ENCODE measurements at regions not wholly inside any gene's neighbourhood (a gene's known extent, or its start where the extent isn't known, plus 50 kb on each side); places are given as distances from the start of the nearest gene placed in this dataset.

DNA sequence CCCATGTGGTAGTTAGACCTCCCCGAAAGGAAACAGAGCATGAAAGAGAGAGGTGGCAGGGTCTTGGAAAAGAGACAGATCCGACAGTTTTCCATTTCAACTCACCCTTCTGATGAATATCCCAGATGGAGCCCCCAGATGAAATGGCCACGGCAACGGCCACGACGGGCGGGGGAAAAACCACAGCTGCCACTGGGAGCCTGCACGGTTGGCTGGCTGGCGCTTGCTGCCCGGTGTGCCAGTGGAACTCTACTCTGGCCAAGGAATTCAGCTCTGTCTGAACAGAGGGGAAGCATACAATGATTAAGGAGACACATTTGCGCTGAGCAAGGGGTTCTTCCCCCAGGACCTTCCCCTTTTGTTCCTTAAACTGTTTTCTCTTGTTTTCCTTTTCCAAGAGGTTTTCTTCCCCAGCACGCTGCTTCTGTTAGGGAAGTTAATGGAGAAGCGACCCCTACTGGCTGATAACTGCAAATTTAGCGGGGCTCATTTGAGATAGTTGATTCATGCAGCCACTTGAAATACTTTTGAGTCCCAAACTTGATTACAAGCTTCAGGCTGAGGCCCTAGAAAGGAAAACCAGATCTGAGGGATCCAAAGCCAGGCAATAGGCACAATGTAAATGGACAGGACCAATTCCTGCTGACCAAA is 1122.5 kb downstream of the NCAM2 start:
- H3K27me3 ChIP-seq (ENCODE audit: insufficient read depth): no peaks in the 10 kb centered on the region
- ChIA-PET CTCF (interaction anchor here (1.3 kb wide), 1 partner anchor 738 kb away, joined by 3 read pairs; no protein-coding TSS in a partner anchor), POLR2A (no interaction called here)
- no peak overlapping the region for H3K4me2 ChIP-seq
- H3K27ac ChIP-seq (ENCODE audit: low read depth in 2 of 2, low read length in 1 of 2): no peak overlapping the region
- H3K36me3 ChIP-seq (replicated peaks in 1 of 2; ENCODE audit: control insufficient read depth in 1 of 2, insufficient read depth in 2 of 2, low read length in 1 of 2): no peaks in the 10 kb centered on the region
- H3K9ac ChIP-seq: no peak overlapping the region
- H3K4me1 ChIP-seq (ENCODE audit: control insufficient read depth in 1 of 2, insufficient read depth in 2 of 2, low read depth in 1 of 2, low read length in 1 of 2): no peaks in the 10 kb centered on the region
- H4K20me1 ChIP-seq (ENCODE audit: insufficient read depth): no peaks in the 10 kb centered on the region
- no peak for DNase-seq
- H3K79me2 ChIP-seq (ENCODE audit: insufficient read depth): no peaks in the 10 kb centered on the region
- no peaks in the 10 kb centered on the region for H3K9me3 ChIP-seq
- 67% methylated on average over 10 of the region's 14 CpGs for WGBS (ENCODE audit: low lambda C conversion rate)
- H3F3A ChIP-seq (replicated peaks; ENCODE audit: insufficient read depth): no peaks in the 10 kb centered on the region
- no peak overlapping the region for H2AFZ ChIP-seq (ENCODE audit: low read depth)
- no peak overlapping the region for H3K4me3 ChIP-seq (ENCODE audit: low read depth in 2 of 2, low read length in 1 of 2)
- H3K9me2 ChIP-seq: no peaks in the 10 kb centered on the region
- TF ChIP-seq, protein P1, sequence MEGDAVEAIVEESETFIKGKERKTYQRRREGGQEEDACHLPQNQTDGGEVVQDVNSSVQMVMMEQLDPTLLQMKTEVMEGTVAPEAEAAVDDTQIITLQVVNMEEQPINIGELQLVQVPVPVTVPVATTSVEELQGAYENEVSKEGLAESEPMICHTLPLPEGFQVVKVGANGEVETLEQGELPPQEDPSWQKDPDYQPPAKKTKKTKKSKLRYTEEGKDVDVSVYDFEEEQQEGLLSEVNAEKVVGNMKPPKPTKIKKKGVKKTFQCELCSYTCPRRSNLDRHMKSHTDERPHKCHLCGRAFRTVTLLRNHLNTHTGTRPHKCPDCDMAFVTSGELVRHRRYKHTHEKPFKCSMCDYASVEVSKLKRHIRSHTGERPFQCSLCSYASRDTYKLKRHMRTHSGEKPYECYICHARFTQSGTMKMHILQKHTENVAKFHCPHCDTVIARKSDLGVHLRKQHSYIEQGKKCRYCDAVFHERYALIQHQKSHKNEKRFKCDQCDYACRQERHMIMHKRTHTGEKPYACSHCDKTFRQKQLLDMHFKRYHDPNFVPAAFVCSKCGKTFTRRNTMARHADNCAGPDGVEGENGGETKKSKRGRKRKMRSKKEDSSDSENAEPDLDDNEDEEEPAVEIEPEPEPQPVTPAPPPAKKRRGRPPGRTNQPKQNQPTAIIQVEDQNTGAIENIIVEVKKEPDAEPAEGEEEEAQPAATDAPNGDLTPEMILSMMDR (IDR thresholded peaks at IDR 0.05): peak; percentile 51
- peak; percentile 13; the same call in 1 of the 2 replicates for TF ChIP-seq RAD21 (IDR thresholded peaks at IDR 0.05; ENCODE audit: low read length)
- no peak for TF ChIP-seq RXRA (IDR thresholded peaks at IDR 0.05; ENCODE audit: borderline replicate concordance, low read depth)

- WGBS (ENCODE audit: low lambda C conversion rate): 66% methylated on average over 2 of the region's 2 CpGs
- Histone ChIP-seq H3K9me3 (no peaks in the 10 kb centered on the region; the same call in 1 of the 2 replicates), H3K27ac (ENCODE audit: low read depth in 2 of 2, low read length in 1 of 2) (no peak overlapping the region), H3K36me3 (replicated peaks in 1 of 2; ENCODE audit: control insufficient read depth in 1 of 2, insufficient read depth in 2 of 2, low read length in 1 of 2) (no peaks in the 10 kb centered on the region), H3F3A (replicated peaks; ENCODE audit: insufficient read depth) (no peaks in the 10 kb centered on the region), H3K4me2 (no peak overlapping the region), H2AFZ (ENCODE audit: low read depth) (no peak overlapping the region), H3K9ac (no peak overlapping the region), H3K79me2 (ENCODE audit: insufficient read depth) (no peaks in the 10 kb centered on the region), H3K4me1 (ENCODE audit: control insufficient read depth in 1 of 2, insufficient read depth in 2 of 2, low read depth in 1 of 2, low read length in 1 of 2) (no peaks in the 10 kb centered on the region), H3K4me3 (ENCODE audit: low read depth in 2 of 2, low read length in 1 of 2) (no peak overlapping the region), H4K20me1 (ENCODE audit: insufficient read depth) (no peaks in the 10 kb centered on the region), H3K27me3 (ENCODE audit: insufficient read depth) (no peaks in the 10 kb centered on the region), H3K9me2 (no peaks in the 10 kb centered on the region)
- DNase-seq: no peak
- TF ChIP-seq, protein P2, sequence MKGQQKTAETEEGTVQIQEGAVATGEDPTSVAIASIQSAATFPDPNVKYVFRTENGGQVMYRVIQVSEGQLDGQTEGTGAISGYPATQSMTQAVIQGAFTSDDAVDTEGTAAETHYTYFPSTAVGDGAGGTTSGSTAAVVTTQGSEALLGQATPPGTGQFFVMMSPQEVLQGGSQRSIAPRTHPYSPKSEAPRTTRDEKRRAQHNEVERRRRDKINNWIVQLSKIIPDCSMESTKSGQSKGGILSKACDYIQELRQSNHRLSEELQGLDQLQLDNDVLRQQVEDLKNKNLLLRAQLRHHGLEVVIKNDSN (IDR thresholded peaks at IDR 0.05; ENCODE audit: borderline replicate concordance, low read depth): no peak
- TF ChIP-seq RCOR1 (IDR thresholded peaks at IDR 0.05; ENCODE audit: low read length) (no peak), YY1 (IDR thresholded peaks at IDR 0.05; ENCODE audit: low read depth) (no peak), TAF1 (IDR thresholded peaks at IDR 0.05; ENCODE audit: borderline replicate concordance, low read depth, low read length) (no peak), IRF3 (IDR thresholded peaks at IDR 0.05; ENCODE audit: low read depth, low read length) (no peak), FOSL2 (IDR thresholded peaks at IDR 0.05; ENCODE audit: borderline replicate concordance, low read depth) (no peak), MEF2A (IDR thresholded peaks at IDR 0.05; ENCODE audit: borderline replicate concordance, low read depth) (no peak), RAD21 (IDR thresholded peaks at IDR 0.05; ENCODE audit: low read length) (no peak), FOXJ3 (CRISPR knock-in tag; IDR thresholded peaks at IDR 0.05) (no peak), EZH2phosphoT487 (IDR thresholded peaks at IDR 0.05; ENCODE audit: borderline replicate concordance, low read depth) (no peak), NFIC (IDR thresholded peaks at IDR 0.05; ENCODE audit: borderline replicate concordance) (no peak)
- TF ChIP-seq, protein P3, sequence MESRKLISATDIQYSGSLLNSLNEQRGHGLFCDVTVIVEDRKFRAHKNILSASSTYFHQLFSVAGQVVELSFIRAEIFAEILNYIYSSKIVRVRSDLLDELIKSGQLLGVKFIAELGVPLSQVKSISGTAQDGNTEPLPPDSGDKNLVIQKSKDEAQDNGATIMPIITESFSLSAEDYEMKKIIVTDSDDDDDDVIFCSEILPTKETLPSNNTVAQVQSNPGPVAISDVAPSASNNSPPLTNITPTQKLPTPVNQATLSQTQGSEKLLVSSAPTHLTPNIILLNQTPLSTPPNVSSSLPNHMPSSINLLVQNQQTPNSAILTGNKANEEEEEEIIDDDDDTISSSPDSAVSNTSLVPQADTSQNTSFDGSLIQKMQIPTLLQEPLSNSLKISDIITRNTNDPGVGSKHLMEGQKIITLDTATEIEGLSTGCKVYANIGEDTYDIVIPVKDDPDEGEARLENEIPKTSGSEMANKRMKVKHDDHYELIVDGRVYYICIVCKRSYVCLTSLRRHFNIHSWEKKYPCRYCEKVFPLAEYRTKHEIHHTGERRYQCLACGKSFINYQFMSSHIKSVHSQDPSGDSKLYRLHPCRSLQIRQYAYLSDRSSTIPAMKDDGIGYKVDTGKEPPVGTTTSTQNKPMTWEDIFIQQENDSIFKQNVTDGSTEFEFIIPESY (IDR thresholded peaks at IDR 0.05; ENCODE audit: borderline replicate concordance, low read depth): no peak
- POLR2A ChIA-PET: no interaction called here
- CTCF ChIA-PET: no interaction called here
Measured at GRCh38 chr21:22125581-22125980, 1127.4 kb downstream of the NCAM2 start.

All from SK-N-SH (cell line).